T-helper 1 cell treated with Interleukin-12 subunit alpha and Interleukin-12 subunit beta and Interleukin-4 antibody, amounts not matched to agents 30 ng/mL and 1 ng/mL, for 36 hours (primary cell): ENCODE measurements at regions not wholly inside any gene's neighbourhood (a gene's known extent, or its start where the extent isn't known, plus 50 kb on each side); places are given as distances from the start of the nearest gene placed in this dataset.

Source experiments
- intact Hi-C: fragments of 100-400 bp; cut with micrococcal nuclease; formaldehyde crosslinking; loops from one replicate; pipeline ENCODE4 v1.15.1; 2024

GRCh38 chr13:74443631-74444030 lies 309.4 kb upstream of the KLF12 start:
- intact Hi-C loops: no loop called here

GRCh38 chr13:74442751-74443150 lies 308.5 kb upstream of the KLF12 start:
- intact Hi-C loops: no loop called here

GRCh38 chr13:74438901-74439300 lies 304.7 kb upstream of the KLF12 start:
- intact Hi-C loops: no loop called here

- intact Hi-C loops: no loop called here
These were observed 300.6 kb upstream of the KLF12 start for GRCh38 chr13:74434782-74435181.

- intact Hi-C loops: no loop called here
These were observed 290.3 kb upstream of the KLF12 start for GRCh38 chr13:74424455-74424854.

- intact Hi-C loops: no loop called here
These were observed 289.2 kb upstream of the KLF12 start for GRCh38 chr13:74423434-74423833.

- intact Hi-C loops: no loop called here
These were observed 280.3 kb upstream of the KLF12 start for GRCh38 chr13:74414458-74414857.

GRCh38 chr13:74413482-74413881 lies 279.3 kb upstream of the KLF12 start:
- intact Hi-C loops: no loop called here

GRCh38 chr13:74409551-74409950 lies 275.3 kb upstream of the KLF12 start:
- intact Hi-C loops: no loop called here

- intact Hi-C loops: no loop called here
These were observed 272.2 kb upstream of the KLF12 start for GRCh38 chr13:74406420-74406819.

- intact Hi-C loops: no loop called here
These were observed 264.4 kb upstream of the KLF12 start for GRCh38 chr13:74398599-74398998.

GRCh38 chr13:74389056-74389455 lies 254.9 kb upstream of the KLF12 start:
- intact Hi-C loops: no loop called here

- intact Hi-C loops: no loop called here
These were observed 254.4 kb upstream of the KLF12 start for GRCh38 chr13:74388626-74389025.

GRCh38 chr13:74372511-74372910 lies 238.3 kb upstream of the KLF12 start:
- intact Hi-C loops: no loop called here

- intact Hi-C loops: no loop called here
These were observed 233.0 kb upstream of the KLF12 start for GRCh38 chr13:74367193-74367592.

- intact Hi-C loops: no loop called here
These were observed 227.1 kb upstream of the KLF12 start for GRCh38 chr13:74361274-74361673.

GRCh38 chr13:74346960-74347359 lies 212.8 kb upstream of the KLF12 start:
- intact Hi-C loops: no loop called here

GRCh38 chr13:74338341-74338740 lies 204.1 kb upstream of the KLF12 start:
- intact Hi-C loops: no loop called here

GRCh38 chr13:74336546-74336945 lies 202.3 kb upstream of the KLF12 start:
- intact Hi-C loops: no loop called here

GRCh38 chr13:74335370-74335769 lies 201.2 kb upstream of the KLF12 start:
- intact Hi-C loops: no loop called here

- intact Hi-C loops: no loop called here
These were observed 195.8 kb upstream of the KLF12 start for GRCh38 chr13:74329962-74330361.

- intact Hi-C loops: no loop called here
These were observed 190.9 kb upstream of the KLF12 start for GRCh38 chr13:74325106-74325505.

- intact Hi-C loops: no loop called here
These were observed 190.1 kb upstream of the KLF12 start for GRCh38 chr13:74324338-74324737.

- intact Hi-C loops: no loop called here
These were observed 188.4 kb upstream of the KLF12 start for GRCh38 chr13:74322562-74322961.
